Chondrocyte (in vitro differentiated cells): ENCODE measurements at regions not wholly inside any gene's neighbourhood (a gene's known extent, or its start where the extent isn't known, plus 50 kb on each side); places are given as distances from the start of the nearest gene placed in this dataset.

Experiments
- DNase-seq: peaks from one replicate; pipeline ENCODE4 v3.0.0; 2021; ENCODE audit warnings: mixed read lengths, low spot score
- H3K27ac Mint-ChIP-seq: one replicate; pipeline ENCODE4 v1.8.0; 2021; ENCODE audit warnings: mild to moderate bottlenecking, moderate library complexity, mixed read lengths; ENCODE audit not compliant: unreplicated experiment
- H3K27me3 Mint-ChIP-seq: 2 replicates; pipeline ENCODE4 v1.8.0; 2021; ENCODE audit warnings: low read depth, mixed read lengths
- H3K36me3 Mint-ChIP-seq: 2 replicates; pipeline ENCODE4 v1.8.0; 2021; ENCODE audit warnings: low read depth, mixed read lengths
- H3K4me1 Mint-ChIP-seq: 2 replicates; pipeline ENCODE4 v1.8.0; 2021; ENCODE audit warnings: low read depth, mild to moderate bottlenecking, mixed read lengths
- H3K4me3 Mint-ChIP-seq: one replicate; pipeline ENCODE4 v1.8.0; 2021; ENCODE audit warnings: mild to moderate bottlenecking, moderate library complexity, mixed read lengths; ENCODE audit not compliant: unreplicated experiment
- H3K9me3 Mint-ChIP-seq: 2 replicates; pipeline ENCODE4 v1.8.0; 2021; ENCODE audit warnings: low read depth, mixed read lengths
- CTCF ChIP-seq: fragments of 200-600 bp; sonication (generic); IDR thresholded peaks from 2 replicates; pipeline ENCODE4 v1.5.0; 2021; ENCODE audit warnings: antibody characterized with exemption, mild to moderate bottlenecking, moderate library complexity

DNA sequence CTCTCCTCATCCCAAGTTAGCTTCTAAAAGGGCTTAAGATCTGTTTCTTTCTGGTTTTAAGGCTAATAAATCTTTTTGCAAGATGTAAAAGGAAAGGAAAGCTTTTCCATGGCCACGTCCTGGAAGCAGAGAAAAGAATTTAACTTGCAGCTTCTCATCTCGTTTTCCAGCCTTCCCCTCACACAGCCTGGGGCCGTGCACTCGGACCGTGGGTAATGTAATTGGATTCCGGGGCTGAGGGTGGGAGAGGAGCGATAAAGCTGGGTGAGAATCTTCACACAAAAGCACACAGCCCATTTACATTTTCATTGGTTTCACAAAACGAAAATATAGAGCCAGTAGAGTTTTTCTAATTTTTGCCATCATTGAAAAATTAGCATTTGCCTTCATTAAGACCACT is 91.2 kb downstream of the IRX2 start:
- DNase-seq = no peak
- H3K27ac Mint-ChIP-seq = no peak overlapping the region
- H3K27me3 Mint-ChIP-seq = no peaks in the 10 kb centered on the region
- no peaks in the 10 kb centered on the region for H3K9me3 Mint-ChIP-seq
- H3K4me1 Mint-ChIP-seq = peaks cover 19% of the 10 kb centered on the region
- TF ChIP-seq CTCF = no peak
- H3K36me3 Mint-ChIP-seq = no peaks in the 10 kb centered on the region
- H3K4me3 Mint-ChIP-seq = no peak overlapping the region

DNA sequence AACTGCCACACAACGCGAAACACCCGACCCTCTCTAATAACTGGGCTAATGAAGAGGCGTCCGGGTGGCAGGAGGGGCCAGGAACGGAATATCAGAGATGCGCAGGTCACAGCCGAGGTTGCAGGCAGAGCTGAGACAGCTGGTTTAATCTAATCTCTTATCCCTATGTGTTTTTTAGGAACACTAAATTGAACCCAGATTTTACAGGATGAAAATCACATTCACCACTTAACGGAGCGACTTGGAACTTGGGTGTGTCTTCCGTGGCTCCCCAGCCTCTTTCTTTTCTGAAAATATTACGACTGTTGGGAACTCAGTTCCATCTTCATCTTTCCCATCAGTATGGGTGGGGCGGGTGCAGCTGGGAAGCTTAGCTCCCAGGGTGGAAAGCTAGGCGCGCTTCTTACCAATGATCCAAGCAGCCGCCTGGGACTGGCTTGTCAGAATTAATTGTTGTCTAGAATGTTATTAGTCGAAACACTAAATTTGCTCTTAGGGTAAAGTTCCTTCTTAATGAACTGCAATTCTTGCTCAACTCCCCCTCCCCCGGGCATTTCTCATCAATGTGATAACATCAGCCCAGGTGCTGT is 92.5 kb downstream of the IRX2 start:
- TF ChIP-seq CTCF = no peak
- Mint-ChIP-seq H3K4me3 (no peak overlapping the region), H3K9me3 (no peaks in the 10 kb centered on the region), H3K36me3 (no peaks in the 10 kb centered on the region), H3K27ac (no peak overlapping the region), H3K4me1 (peaks cover 19% of the 10 kb centered on the region), H3K27me3 (no peaks in the 10 kb centered on the region)
- no peak for DNase-seq

- Mint-ChIP-seq H3K27me3 (no peaks in the 10 kb centered on the region), H3K9me3 (no peaks in the 10 kb centered on the region), H3K27ac (peak overlapping the region; percentile 49), H3K4me1 (peaks cover 19% of the 10 kb centered on the region), H3K4me3 (no peak overlapping the region), H3K36me3 (no peaks in the 10 kb centered on the region)
- DNase-seq = no peak
- no peak for TF ChIP-seq CTCF
These were observed 93.0 kb downstream of the IRX2 start for GRCh38 chr5:2658447-2658846.

- DNase-seq = no peak
- Mint-ChIP-seq H3K9me3 (no peaks in the 10 kb centered on the region), H3K27ac (no peak overlapping the region), H3K4me1 (peaks cover 19% of the 10 kb centered on the region), H3K27me3 (no peaks in the 10 kb centered on the region), H3K36me3 (no peaks in the 10 kb centered on the region), H3K4me3 (no peak overlapping the region)
- TF ChIP-seq CTCF = no peak
These were observed 94.3 kb downstream of the IRX2 start for GRCh38 chr5:2657151-2657550.

- TF ChIP-seq CTCF = no peak
- no peak overlapping the region for H3K4me3 Mint-ChIP-seq
- no peaks in the 10 kb centered on the region for H3K9me3 Mint-ChIP-seq
- no peaks in the 10 kb centered on the region for H3K27me3 Mint-ChIP-seq
- no peaks in the 10 kb centered on the region for H3K36me3 Mint-ChIP-seq
- DNase-seq = no peak
- peak overlapping the region; percentile 38 for H3K27ac Mint-ChIP-seq
- peaks cover 19% of the 10 kb centered on the region for H3K4me1 Mint-ChIP-seq
These were observed 95.3 kb downstream of the IRX2 start for GRCh38 chr5:2656206-2656605.
